ENCODE measurements at regions not wholly inside any gene's neighbourhood (a gene's known extent, or its start where the extent isn't known, plus 50 kb on each side); places are given as distances from the start of the nearest gene placed in this dataset.

DNA sequence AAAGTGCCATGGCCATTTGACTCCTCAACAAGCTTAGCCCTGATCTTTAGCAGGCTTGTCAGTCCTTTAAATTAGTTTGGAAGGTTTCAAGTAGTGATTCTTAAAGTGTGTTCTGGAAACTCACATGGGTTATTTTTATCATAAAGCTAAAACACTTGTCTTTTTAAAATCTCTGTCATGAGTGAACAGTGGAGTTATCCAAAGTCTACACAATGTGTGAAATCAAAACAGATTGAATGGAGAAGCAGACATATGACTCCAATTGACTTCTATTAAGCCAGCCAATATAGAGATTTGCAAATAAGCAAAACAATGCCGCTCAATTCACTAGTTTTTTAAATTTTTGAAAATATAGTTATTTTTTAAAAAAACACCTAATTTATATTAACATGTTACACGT, 53.3 kb upstream of the SORCS3 start:
- no peaks in the 10 kb centered on the region for H3K27me3 ChIP-seq (ENCODE audit: control insufficient read depth, insufficient read depth, low read length)
- H3K4me1 ChIP-seq (ENCODE audit: control insufficient read depth, insufficient read depth, low read length): peaks cover 13% of the 10 kb centered on the region
- H3K4me3 ChIP-seq (ENCODE audit: low read length): no peak overlapping the region
- H3K9me3 ChIP-seq (replicated peaks; ENCODE audit: low read length): no peaks in the 10 kb centered on the region
- H3K36me3 ChIP-seq (ENCODE audit: insufficient read depth, low read length): no peaks in the 10 kb centered on the region
- H3K4me2 ChIP-seq (ENCODE audit: low read length): no peak overlapping the region
- no peak overlapping the region for H3K9ac ChIP-seq (ENCODE audit: low read depth, low read length)

DNA sequence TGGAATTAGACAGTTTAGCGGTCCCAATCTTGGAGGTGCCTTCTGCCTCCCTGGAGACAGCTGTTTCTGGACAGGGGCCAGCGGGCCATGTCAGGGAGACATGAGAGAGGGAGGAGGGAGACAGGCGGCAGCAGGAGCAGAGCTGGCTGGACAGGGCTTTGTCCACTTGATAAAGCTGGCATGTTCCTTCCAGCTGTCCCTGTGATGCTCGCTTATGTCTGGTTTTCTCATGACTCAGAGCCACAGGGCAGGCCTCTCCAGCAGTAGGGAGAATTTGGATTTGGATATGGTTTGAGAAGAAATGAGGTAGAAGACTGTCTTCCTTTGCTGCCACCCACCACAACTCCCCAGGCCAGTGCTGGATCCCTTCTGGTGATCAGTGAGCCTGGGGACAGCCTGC, 51.7 kb upstream of the SORCS3 start:
- Histone ChIP-seq H3K9me3 (replicated peaks; ENCODE audit: low read length) (no peaks in the 10 kb centered on the region), H3K9ac (ENCODE audit: low read depth, low read length) (peak overlapping the region; percentile 36), H3K4me3 (ENCODE audit: low read length) (peak overlapping the region; percentile 28), H3K36me3 (ENCODE audit: insufficient read depth, low read length) (no peaks in the 10 kb centered on the region), H3K27me3 (ENCODE audit: control insufficient read depth, insufficient read depth, low read length) (no peaks in the 10 kb centered on the region), H3K4me1 (ENCODE audit: control insufficient read depth, insufficient read depth, low read length) (peaks cover 13% of the 10 kb centered on the region), H3K4me2 (ENCODE audit: low read length) (peak overlapping the region; percentile 65)

DNA sequence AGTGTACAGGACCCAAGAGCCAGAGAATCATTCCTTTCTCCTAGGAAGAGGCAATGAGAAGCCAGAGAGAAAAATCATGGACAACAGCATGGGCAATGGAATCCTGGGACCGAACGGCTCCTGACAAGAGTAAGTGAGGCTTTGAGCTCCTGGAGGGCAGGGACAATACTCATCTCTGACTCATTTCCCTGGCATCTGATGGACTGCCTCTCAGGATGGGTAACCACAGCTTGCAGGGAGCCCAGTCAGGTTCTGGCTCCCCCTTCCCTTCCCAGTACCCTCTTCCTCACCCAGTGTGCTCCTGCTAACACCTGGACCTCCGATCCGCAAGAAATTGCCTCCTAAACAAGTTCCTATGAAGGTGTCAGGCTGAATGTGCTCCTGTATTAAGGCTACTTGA, 51.2 kb upstream of the SORCS3 start:
- Histone ChIP-seq H3K9ac (ENCODE audit: low read depth, low read length) (peak overlapping the region; percentile 36), H3K4me3 (ENCODE audit: low read length) (peak overlapping the region; percentile 28), H3K36me3 (ENCODE audit: insufficient read depth, low read length) (no peaks in the 10 kb centered on the region), H3K27me3 (ENCODE audit: control insufficient read depth, insufficient read depth, low read length) (no peaks in the 10 kb centered on the region), H3K9me3 (replicated peaks; ENCODE audit: low read length) (no peaks in the 10 kb centered on the region), H3K4me1 (ENCODE audit: control insufficient read depth, insufficient read depth, low read length) (peaks cover 13% of the 10 kb centered on the region), H3K4me2 (ENCODE audit: low read length) (peak overlapping the region; percentile 65)
